SK-N-SH (cell line): ENCODE measurements at regions not wholly inside any gene's neighbourhood (a gene's known extent, or its start where the extent isn't known, plus 50 kb on each side); places are given as distances from the start of the nearest gene placed in this dataset.

ENCODE experiments used
- CTCF ChIA-PET: fragments of 300-600, 350-600 bp; formaldehyde crosslinking; extraction: SDS; loops from one replicate; lab custom pipeline; 2021; lab: Yijun Ruan, JAX
- POLR2A ChIA-PET: fragments of 350-600 bp; sonication (Branson Sonifier 250); formaldehyde crosslinking; extraction: SDS; loops from one replicate; lab custom pipeline; 2020; ENCODE audit warnings: antibody characterized with exemption, inconsistent platforms; lab: Yijun Ruan, JAX
- DNase-seq: peaks from one replicate; pipeline ENCODE4 v3.0.0; 2012
- H2AFZ ChIP-seq: fragments of 200-600 bp; sonication (generic); 2 replicates; pipeline ENCODE4 v1.8.1; 2016; ENCODE audit warnings: antibody characterized with exemption, mild to moderate bottlenecking, low read depth
- H3F3A ChIP-seq: fragments of 200-600 bp; sonication (generic); replicated peaks from 2 replicates; pipeline ENCODE3; 2016; ENCODE audit warnings: antibody characterized with exemption, mild to moderate bottlenecking; ENCODE audit not compliant: insufficient read depth
- H3K27ac ChIP-seq, 2 experiments: fragments of 200-500 bp in 1 of 2; fragments of 200-600 bp in 1 of 2; sonication (Bioruptor generic) in 1 of 2; sonication (generic), shearing (Covaris generic) in 1 of 2; 2 replicates each; pipeline versions ENCODE4 v1.5.1 to v1.6.1; 2014 to 2016; ENCODE audit warnings: low read depth in 2 of 2, inconsistent platforms in 1 of 2, low read length in 1 of 2, mild to moderate bottlenecking in 1 of 2, mixed read lengths in 1 of 2
- H3K27me3 ChIP-seq: fragments of 200-600 bp; sonication (generic), shearing (Covaris generic); 2 replicates; pipeline ENCODE4 v1.6.1; 2016; ENCODE audit warnings: mixed run types; ENCODE audit not compliant: insufficient read depth
- H3K36me3 ChIP-seq, 2 experiments: fragments of 200-500 bp in 1 of 2; fragments of 200-600 bp in 1 of 2; sonication (Bioruptor generic) in 1 of 2; sonication (generic) in 1 of 2; replicated peaks in 1 of 2; 2 replicates each; pipeline versions ENCODE3 to v1.5.1; 2014 to 2016; ENCODE audit warnings: low read length in 1 of 2, mild to moderate bottlenecking in 1 of 2; ENCODE audit not compliant: insufficient read depth in 2 of 2, control insufficient read depth in 1 of 2
- H3K4me1 ChIP-seq, 2 experiments: fragments of 200-500 bp in 1 of 2; fragments of 200-600 bp in 1 of 2; sonication (Bioruptor generic) in 1 of 2; sonication (generic), shearing (Covaris generic) in 1 of 2; 2 replicates each; pipeline versions ENCODE4 v1.5.1 to v1.6.1; 2014 to 2016; ENCODE audit warnings: low read depth in 1 of 2, low read length in 1 of 2, mixed run types in 1 of 2; ENCODE audit not compliant: insufficient read depth in 2 of 2, control insufficient read depth in 1 of 2
- H3K4me2 ChIP-seq: fragments of 200-600 bp; sonication (generic), shearing (Covaris generic); 2 replicates; pipeline ENCODE4 v1.6.1; 2017; ENCODE audit warnings: mixed run types
- H3K4me3 ChIP-seq, 2 experiments: fragments of 200-500 bp in 1 of 2; fragments of 200-600 bp in 1 of 2; sonication (Bioruptor generic) in 1 of 2; sonication (generic), shearing (Covaris generic) in 1 of 2; 2 replicates each; pipeline versions ENCODE4 v1.5.1 to v1.8.1; 2014 to 2016; ENCODE audit warnings: low read depth in 2 of 2, inconsistent platforms in 1 of 2, low read length in 1 of 2, mild to moderate bottlenecking in 1 of 2, mixed read lengths in 1 of 2, moderate library complexity in 1 of 2
- H3K79me2 ChIP-seq: fragments of 200-600 bp; sonication (generic); 2 replicates; pipeline ENCODE4 v1.8.1; 2017; ENCODE audit warnings: mild to moderate bottlenecking; ENCODE audit not compliant: insufficient read depth
- H3K9ac ChIP-seq: fragments of 200-600 bp; sonication (generic); 2 replicates; pipeline ENCODE4 v1.6.1; 2017; ENCODE audit warnings: mixed run types
- H3K9me2 ChIP-seq: fragments of 200-600 bp; sonication (generic); 2 replicates; pipeline ENCODE4 v1.6.1; 2017; ENCODE audit warnings: mixed run types
- H3K9me3 ChIP-seq: fragments of 200-600 bp; sonication (generic); 2 replicates; pipeline ENCODE4 v1.6.1; 2017; ENCODE audit warnings: mixed run types, mild to moderate bottlenecking, moderate library complexity
- H4K20me1 ChIP-seq: fragments of 200-600 bp; sonication (generic); 2 replicates; pipeline ENCODE4 v1.6.1; 2017; ENCODE audit warnings: mild to moderate bottlenecking, mixed run types; ENCODE audit not compliant: insufficient read depth
- CHD2 ChIP-seq: fragments of 150-350 bp; IDR thresholded peaks from 2 replicates; pipeline ENCODE4 v1.6.1; 2018; ENCODE audit warnings: low read length; ENCODE audit not compliant: partially characterized antibody
- ELF1 ChIP-seq: IDR thresholded peaks from 2 replicates; pipeline ENCODE4 v1.4.0; 2012
- EP300 ChIP-seq, 2 experiments: IDR thresholded peaks; 2 replicates each; pipeline versions ENCODE4 v1.4.0 to v1.6.1; 2012; ENCODE audit warnings: borderline replicate concordance in 1 of 2, low read depth in 1 of 2, low read length in 1 of 2
- EZH2phosphoT487 ChIP-seq: fragments of 200-600 bp; sonication (generic); IDR thresholded peaks from 2 replicates; pipeline ENCODE4 v1.6.1; 2017; ENCODE audit warnings: low read depth, mixed run types, mild to moderate bottlenecking, antibody characterized with exemption, moderate library complexity, borderline replicate concordance
- FOSL2 ChIP-seq: IDR thresholded peaks from 2 replicates; pipeline ENCODE4 v1.4.0; 2012; ENCODE audit warnings: low read depth, mild to moderate bottlenecking, moderate library complexity, borderline replicate concordance
- FOXJ3 ChIP-seq: sonication (generic); formaldehyde crosslinking; IDR thresholded peaks from 2 replicates; pipeline ENCODE4 v1.5.1; 2020; ENCODE audit warnings: mild to moderate bottlenecking, missing genetic modification reagents
- GATA2 ChIP-seq: sonication (generic); formaldehyde crosslinking; IDR thresholded peaks from 2 replicates; pipeline ENCODE4 v1.5.0; 2020; ENCODE audit warnings: mild to moderate bottlenecking, missing genetic modification reagents
- JUND ChIP-seq: IDR thresholded peaks from 2 replicates; pipeline ENCODE4 v1.4.0; 2012
- MXI1 ChIP-seq: IDR thresholded peaks from 2 replicates; pipeline ENCODE4 v1.6.1; 2012; ENCODE audit warnings: mild to moderate bottlenecking, low read depth, low read length, improper control_type of control experiment
- RAD21 ChIP-seq: IDR thresholded peaks from 2 replicates; pipeline ENCODE4 v1.6.1; 2012; ENCODE audit warnings: mild to moderate bottlenecking, low read length
- RCOR1 ChIP-seq: fragments of 150-350 bp; IDR thresholded peaks from 2 replicates; pipeline ENCODE4 v1.6.1; 2017; ENCODE audit warnings: antibody characterized with exemption, low read length
- SIN3A ChIP-seq: IDR thresholded peaks from 2 replicates; pipeline ENCODE4 v1.6.1; 2012; ENCODE audit warnings: low read depth, mild to moderate bottlenecking, low read length, moderate library complexity, borderline replicate concordance
- SMC3 ChIP-seq: IDR thresholded peaks from 2 replicates; pipeline ENCODE4 v1.6.1; 2012; ENCODE audit warnings: low read depth, low read length, improper control_type of control experiment
- TAF1 ChIP-seq: IDR thresholded peaks from 2 replicates; pipeline ENCODE4 v1.6.1; 2012; ENCODE audit warnings: low read depth, mild to moderate bottlenecking, low read length, moderate library complexity, borderline replicate concordance
- TCF12 ChIP-seq: IDR thresholded peaks from 2 replicates; pipeline ENCODE4 v1.4.0; 2012
- TEAD4 ChIP-seq: IDR thresholded peaks from 2 replicates; pipeline ENCODE4 v1.4.0; 2012; ENCODE audit warnings: mild to moderate bottlenecking, borderline replicate concordance; ENCODE audit not compliant: insufficient read depth
- YY1 ChIP-seq: IDR thresholded peaks from 2 replicates; pipeline ENCODE4 v1.4.0; 2012; ENCODE audit warnings: low read depth, mild to moderate bottlenecking
- WGBS: methylation state at CpG from one replicate; pipeline ENCODE4 v1.1.6; 2017; ENCODE audit warnings: low lambda C conversion rate; 5-methylcytosine and 5-hydroxymethylcytosine counted together
- TF ChIP-seq, protein P1 (sequence below): fragments of 150-350 bp; IDR thresholded peaks from 2 replicates; pipeline ENCODE4 v1.6.1; 2017; ENCODE audit warnings: antibody characterized with exemption, low read length, low read depth, borderline replicate concordance
- TF ChIP-seq, protein P2 (sequence below): IDR thresholded peaks from 2 replicates; pipeline ENCODE4; 2012
- TF ChIP-seq, protein P3 (sequence below): IDR thresholded peaks from 2 replicates; pipeline ENCODE4 v1.4.0; 2012; ENCODE audit warnings: low read depth, borderline replicate concordance

DNA sequence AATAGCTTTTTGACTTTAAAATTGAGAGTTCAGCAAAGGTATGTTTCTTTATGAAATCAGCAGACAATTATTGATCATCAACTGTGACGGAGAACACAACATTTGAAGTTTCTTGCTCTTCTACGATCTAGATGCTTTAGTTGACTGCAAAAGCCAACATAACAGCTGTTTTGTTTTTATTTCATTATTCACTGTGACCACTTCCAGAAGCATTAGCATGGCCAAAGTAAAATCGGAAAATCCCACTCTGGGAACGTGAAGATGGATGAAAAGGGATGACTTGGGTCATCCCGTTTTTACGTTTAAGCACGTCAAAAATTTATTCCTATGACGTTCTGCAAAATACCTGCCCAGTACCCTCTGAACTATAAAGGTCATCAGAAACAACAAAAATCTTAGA, 833.0 kb upstream of the ADAMTS5 start (continued):
- TF ChIP-seq, protein P1, sequence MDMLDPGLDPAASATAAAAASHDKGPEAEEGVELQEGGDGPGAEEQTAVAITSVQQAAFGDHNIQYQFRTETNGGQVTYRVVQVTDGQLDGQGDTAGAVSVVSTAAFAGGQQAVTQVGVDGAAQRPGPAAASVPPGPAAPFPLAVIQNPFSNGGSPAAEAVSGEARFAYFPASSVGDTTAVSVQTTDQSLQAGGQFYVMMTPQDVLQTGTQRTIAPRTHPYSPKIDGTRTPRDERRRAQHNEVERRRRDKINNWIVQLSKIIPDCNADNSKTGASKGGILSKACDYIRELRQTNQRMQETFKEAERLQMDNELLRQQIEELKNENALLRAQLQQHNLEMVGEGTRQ, result no peak
- TF ChIP-seq MXI1 (no peak), EZH2phosphoT487 (no peak), ELF1 (no peak), JUND (no peak)

DNA sequence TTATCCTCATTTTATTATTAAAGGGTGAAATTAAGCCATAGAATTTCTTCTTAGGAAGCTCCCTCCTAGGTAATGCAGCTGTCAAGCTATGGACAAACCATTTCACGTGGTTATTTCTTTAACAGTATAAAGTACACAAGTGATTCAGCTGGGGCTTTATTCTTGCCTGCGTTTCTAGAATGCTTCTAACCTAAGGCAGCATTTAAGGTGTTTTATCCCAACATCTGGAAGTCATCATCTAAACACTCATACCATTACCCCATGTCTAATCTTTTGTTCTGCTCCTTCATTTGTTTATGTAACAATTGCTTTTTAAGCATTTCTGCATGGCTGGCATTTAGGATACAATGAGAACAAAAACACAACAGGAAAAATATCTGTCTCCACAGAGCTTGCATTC, 829.2 kb upstream of the ADAMTS5 start:
- Histone ChIP-seq H3K27me3 (no peaks in the 10 kb centered on the region), H3K4me3 (no peak overlapping the region), H3K79me2 (no peaks in the 10 kb centered on the region), H2AFZ (no peak overlapping the region), H3K27ac (peak overlapping the region in 1 of 2 experiments; percentile 0; a peak in 1 of 4 replicates), H3K9me2 (no peaks in the 10 kb centered on the region), H3F3A (no peaks in the 10 kb centered on the region), H3K9ac (no peak overlapping the region), H3K4me2 (no peak overlapping the region), H3K4me1 (peaks cover 0 to 2% of the 10 kb centered on the region in 2 experiments; a peak in 1 of 4 replicates), H3K9me3 (no peaks in the 10 kb centered on the region), H4K20me1 (no peaks in the 10 kb centered on the region), H3K36me3 (no peaks in the 10 kb centered on the region)
- peak; percentile 40 for DNase-seq
- ChIA-PET CTCF (no interaction called here), POLR2A (no interaction called here)
- peak; percentile 22; the same call in 1 of the 2 replicates for TF ChIP-seq GATA2
- TF ChIP-seq RCOR1, result peak; percentile 21; the same call in 1 of the 2 replicates
- TF ChIP-seq EP300 (IDR thresholded peaks at IDR 0.05; ENCODE audit: borderline replicate concordance in 1 of 2, low read depth in 1 of 2, low read length in 1 of 2), result no peak
- TF ChIP-seq TCF12, result peak; percentile 48; the same call in 1 of the 2 replicates
- WGBS, result 16% methylated on average over 2 of the region's 2 CpGs

DNA sequence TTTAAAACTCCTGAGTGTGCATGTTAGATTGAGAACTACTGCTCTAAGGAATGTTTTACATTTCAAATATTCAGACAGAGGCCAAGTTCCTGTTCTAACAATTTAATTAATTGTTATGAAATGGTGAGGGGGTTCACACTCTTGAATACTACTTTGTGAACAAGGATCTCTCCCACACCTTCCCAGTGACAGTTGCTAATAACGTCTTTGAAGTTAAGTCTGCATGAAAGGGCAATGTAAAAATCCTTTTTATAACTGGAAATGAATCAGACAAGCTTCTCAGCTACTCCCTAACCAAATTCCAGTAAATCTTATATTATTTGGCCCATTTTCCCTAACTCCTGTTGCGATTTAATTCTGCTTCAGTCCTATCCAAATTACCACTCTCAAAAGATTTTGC, 828.5 kb upstream of the ADAMTS5 start:
- Histone ChIP-seq H3K4me1 (peaks cover 0 to 2% of the 10 kb centered on the region in 2 experiments; a peak in 1 of 4 replicates), H3K4me2 (no peak overlapping the region), H3K9me3 (no peaks in the 10 kb centered on the region), H3K4me3 (no peak overlapping the region), H3K79me2 (no peaks in the 10 kb centered on the region), H3F3A (no peaks in the 10 kb centered on the region), H2AFZ (no peak overlapping the region), H3K27me3 (no peaks in the 10 kb centered on the region), H4K20me1 (no peaks in the 10 kb centered on the region), H3K36me3 (no peaks in the 10 kb centered on the region), H3K9ac (no peak overlapping the region), H3K27ac (peak overlapping the region in 1 of 2 experiments; percentile 0; a peak in 1 of 4 replicates), H3K9me2 (no peaks in the 10 kb centered on the region)
- TF ChIP-seq TCF12 (no peak), SIN3A (no peak), RAD21 (no peak), GATA2 (no peak), YY1 (no peak), CHD2 (no peak), TAF1 (no peak), FOSL2 (no peak), FOXJ3 (CRISPR knock-in tag) (no peak), RCOR1 (no peak), MXI1 (no peak), SMC3 (no peak), TEAD4 (no peak)
- TF ChIP-seq, protein P1, result no peak
- TF ChIP-seq, protein P2, sequence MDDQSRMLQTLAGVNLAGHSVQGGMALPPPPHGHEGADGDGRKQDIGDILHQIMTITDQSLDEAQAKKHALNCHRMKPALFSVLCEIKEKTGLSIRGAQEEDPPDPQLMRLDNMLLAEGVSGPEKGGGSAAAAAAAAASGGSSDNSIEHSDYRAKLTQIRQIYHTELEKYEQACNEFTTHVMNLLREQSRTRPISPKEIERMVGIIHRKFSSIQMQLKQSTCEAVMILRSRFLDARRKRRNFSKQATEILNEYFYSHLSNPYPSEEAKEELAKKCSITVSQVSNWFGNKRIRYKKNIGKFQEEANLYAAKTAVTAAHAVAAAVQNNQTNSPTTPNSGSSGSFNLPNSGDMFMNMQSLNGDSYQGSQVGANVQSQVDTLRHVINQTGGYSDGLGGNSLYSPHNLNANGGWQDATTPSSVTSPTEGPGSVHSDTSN, result no peak
- TF ChIP-seq, protein P3, sequence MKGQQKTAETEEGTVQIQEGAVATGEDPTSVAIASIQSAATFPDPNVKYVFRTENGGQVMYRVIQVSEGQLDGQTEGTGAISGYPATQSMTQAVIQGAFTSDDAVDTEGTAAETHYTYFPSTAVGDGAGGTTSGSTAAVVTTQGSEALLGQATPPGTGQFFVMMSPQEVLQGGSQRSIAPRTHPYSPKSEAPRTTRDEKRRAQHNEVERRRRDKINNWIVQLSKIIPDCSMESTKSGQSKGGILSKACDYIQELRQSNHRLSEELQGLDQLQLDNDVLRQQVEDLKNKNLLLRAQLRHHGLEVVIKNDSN, result no peak
- POLR2A ChIA-PET, result no interaction called here
- no peak for DNase-seq
- 79% methylated on average over 2 of the region's 2 CpGs for WGBS
- CTCF ChIA-PET, result interaction anchor here (0.6 kb wide), 1 partner anchor 23 kb away, joined by 3 read pairs; no protein-coding TSS in a partner anchor
